ENCODE measurements at regions not wholly inside any gene's neighbourhood (a gene's known extent, or its start where the extent isn't known, plus 50 kb on each side); places are given as distances from the start of the nearest gene placed in this dataset.

GRCh38 chr4:136823020-136823419 lies 709.3 kb downstream of the PCDH18 start:
- no peaks in the 10 kb centered on the region for H3K9me3 Mint-ChIP-seq (ENCODE audit: unreplicated experiment)
- no peak overlapping the region for H3K27ac Mint-ChIP-seq (ENCODE audit: unreplicated experiment)
- H3K4me1 Mint-ChIP-seq (ENCODE audit: unreplicated experiment): no peaks in the 10 kb centered on the region
- no peaks in the 10 kb centered on the region for H3K36me3 Mint-ChIP-seq (ENCODE audit: unreplicated experiment)
- DNase-seq (ENCODE audit: extremely low spot score, unreplicated experiment): peak; percentile 83
- TF ChIP-seq, protein P1, sequence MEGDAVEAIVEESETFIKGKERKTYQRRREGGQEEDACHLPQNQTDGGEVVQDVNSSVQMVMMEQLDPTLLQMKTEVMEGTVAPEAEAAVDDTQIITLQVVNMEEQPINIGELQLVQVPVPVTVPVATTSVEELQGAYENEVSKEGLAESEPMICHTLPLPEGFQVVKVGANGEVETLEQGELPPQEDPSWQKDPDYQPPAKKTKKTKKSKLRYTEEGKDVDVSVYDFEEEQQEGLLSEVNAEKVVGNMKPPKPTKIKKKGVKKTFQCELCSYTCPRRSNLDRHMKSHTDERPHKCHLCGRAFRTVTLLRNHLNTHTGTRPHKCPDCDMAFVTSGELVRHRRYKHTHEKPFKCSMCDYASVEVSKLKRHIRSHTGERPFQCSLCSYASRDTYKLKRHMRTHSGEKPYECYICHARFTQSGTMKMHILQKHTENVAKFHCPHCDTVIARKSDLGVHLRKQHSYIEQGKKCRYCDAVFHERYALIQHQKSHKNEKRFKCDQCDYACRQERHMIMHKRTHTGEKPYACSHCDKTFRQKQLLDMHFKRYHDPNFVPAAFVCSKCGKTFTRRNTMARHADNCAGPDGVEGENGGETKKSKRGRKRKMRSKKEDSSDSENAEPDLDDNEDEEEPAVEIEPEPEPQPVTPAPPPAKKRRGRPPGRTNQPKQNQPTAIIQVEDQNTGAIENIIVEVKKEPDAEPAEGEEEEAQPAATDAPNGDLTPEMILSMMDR (IDR thresholded peaks at IDR 0.05): no peak
- H3K27me3 Mint-ChIP-seq (ENCODE audit: unreplicated experiment): no peaks in the 10 kb centered on the region
- H3K4me3 Mint-ChIP-seq (ENCODE audit: unreplicated experiment): no peak overlapping the region

GRCh38 chr4:136818811-136819330 lies 713.4 kb downstream of the PCDH18 start:
- Mint-ChIP-seq H3K9me3 (ENCODE audit: unreplicated experiment) (no peaks in the 10 kb centered on the region), H3K4me3 (ENCODE audit: unreplicated experiment) (no peak overlapping the region), H3K27me3 (ENCODE audit: unreplicated experiment) (no peaks in the 10 kb centered on the region), H3K36me3 (ENCODE audit: unreplicated experiment) (no peaks in the 10 kb centered on the region), H3K27ac (ENCODE audit: unreplicated experiment) (no peak overlapping the region), H3K4me1 (ENCODE audit: unreplicated experiment) (no peaks in the 10 kb centered on the region)
- TF ChIP-seq, protein P1 (IDR thresholded peaks at IDR 0.05): no peak
- no peak for DNase-seq (ENCODE audit: extremely low spot score, unreplicated experiment)

DNA sequence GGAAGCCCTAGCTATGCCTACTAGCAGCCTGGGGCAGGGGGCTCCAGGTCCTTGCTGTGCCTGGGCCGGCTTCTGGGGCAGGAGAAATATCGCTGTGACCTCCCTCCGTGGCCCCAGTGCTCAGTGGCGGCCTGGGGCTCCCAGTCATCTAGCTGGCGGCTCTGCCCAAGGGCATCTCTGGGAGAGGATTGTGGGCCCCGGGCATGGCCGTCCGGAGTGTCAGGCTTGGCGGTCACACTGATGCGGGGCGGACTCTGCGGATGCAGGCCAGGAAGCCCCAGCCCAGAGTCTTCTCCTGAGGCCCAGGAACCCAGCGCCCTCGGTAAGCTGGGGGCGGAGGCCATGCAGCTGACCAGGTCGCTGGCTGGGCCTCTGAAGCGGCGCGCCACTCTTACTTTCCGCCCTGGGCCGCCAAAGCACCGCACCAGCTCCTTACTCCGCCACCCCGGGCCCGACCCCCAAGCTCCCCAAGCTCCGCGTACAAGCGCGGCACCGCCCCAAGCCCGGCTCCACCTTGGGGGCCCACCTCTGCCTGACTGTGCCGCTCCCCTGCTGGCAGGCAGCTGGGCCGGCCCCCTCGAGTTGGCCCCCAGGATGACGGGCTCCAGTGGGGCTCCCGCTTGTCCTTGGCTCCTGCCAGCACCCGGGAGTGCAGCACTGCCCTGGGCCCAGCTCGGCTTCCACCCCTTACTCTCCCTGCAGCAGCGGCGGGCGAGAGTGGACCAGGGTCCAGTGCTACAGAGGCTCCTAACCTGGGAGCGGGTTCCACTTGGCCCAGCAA lies 720.0 kb downstream of the PCDH18 start:
- Mint-ChIP-seq H3K4me1 (ENCODE audit: unreplicated experiment) (no peaks in the 10 kb centered on the region), H3K9me3 (ENCODE audit: unreplicated experiment) (no peaks in the 10 kb centered on the region), H3K4me3 (ENCODE audit: unreplicated experiment) (no peak overlapping the region), H3K36me3 (ENCODE audit: unreplicated experiment) (peaks cover 1% of the 10 kb centered on the region), H3K27ac (ENCODE audit: unreplicated experiment) (no peak overlapping the region), H3K27me3 (ENCODE audit: unreplicated experiment) (no peaks in the 10 kb centered on the region)
- TF ChIP-seq, protein P1 (IDR thresholded peaks at IDR 0.05): no peak
- DNase-seq (ENCODE audit: extremely low spot score, unreplicated experiment): peak; percentile 81

GRCh38 chr4:136811496-136812077 lies 720.7 kb downstream of the PCDH18 start:
- H3K4me1 Mint-ChIP-seq (ENCODE audit: unreplicated experiment): no peaks in the 10 kb centered on the region
- H3K36me3 Mint-ChIP-seq (ENCODE audit: unreplicated experiment): peaks cover 1% of the 10 kb centered on the region
- H3K27ac Mint-ChIP-seq (ENCODE audit: unreplicated experiment): no peak overlapping the region
- TF ChIP-seq, protein P1 (IDR thresholded peaks at IDR 0.05): no peak
- H3K9me3 Mint-ChIP-seq (ENCODE audit: unreplicated experiment): no peaks in the 10 kb centered on the region
- no peak for DNase-seq (ENCODE audit: extremely low spot score, unreplicated experiment)
- no peaks in the 10 kb centered on the region for H3K27me3 Mint-ChIP-seq (ENCODE audit: unreplicated experiment)
- H3K4me3 Mint-ChIP-seq (ENCODE audit: unreplicated experiment): no peak overlapping the region

DNA sequence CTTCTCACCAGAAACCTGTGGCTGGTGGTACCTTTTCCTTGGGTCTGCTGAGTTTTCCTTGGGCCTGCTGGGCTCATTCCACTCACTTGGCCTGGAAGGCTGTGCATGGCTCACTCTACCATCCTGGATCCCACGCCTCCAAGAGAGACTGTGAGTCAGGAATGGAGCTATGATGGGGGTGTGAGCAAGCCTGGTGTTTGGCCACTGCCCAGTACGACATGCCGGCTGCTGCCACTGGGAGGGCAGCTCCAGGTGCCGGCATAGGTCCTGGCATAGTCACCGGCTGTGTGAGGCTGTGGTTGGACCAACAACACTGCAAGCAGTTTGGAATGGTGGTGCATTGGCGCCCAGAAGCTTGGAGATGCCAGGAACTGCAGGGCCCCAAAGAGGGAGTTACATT lies 721.7 kb downstream of the PCDH18 start:
- no peaks in the 10 kb centered on the region for H3K27me3 Mint-ChIP-seq (ENCODE audit: unreplicated experiment)
- H3K4me1 Mint-ChIP-seq (ENCODE audit: unreplicated experiment): no peaks in the 10 kb centered on the region
- H3K4me3 Mint-ChIP-seq (ENCODE audit: unreplicated experiment): no peak overlapping the region
- H3K36me3 Mint-ChIP-seq (ENCODE audit: unreplicated experiment): peaks cover 1% of the 10 kb centered on the region
- DNase-seq (ENCODE audit: extremely low spot score, unreplicated experiment): no peak
- H3K27ac Mint-ChIP-seq (ENCODE audit: unreplicated experiment): no peak overlapping the region
- H3K9me3 Mint-ChIP-seq (ENCODE audit: unreplicated experiment): peaks cover 5% of the 10 kb centered on the region
- TF ChIP-seq, protein P1 (IDR thresholded peaks at IDR 0.05): no peak
